SK-N-SH treated with all-trans-retinoic acid at 6 μM for 48 hours (cell line): ENCODE measurements at regions not wholly inside any gene's neighbourhood (a gene's known extent, or its start where the extent isn't known, plus 50 kb on each side); places are given as distances from the start of the nearest gene placed in this dataset.

Experiments
- ESRRG ChIP-seq: fragments of 250-450 bp; sonication (Bioruptor Pico); IDR thresholded peaks from 2 replicates; pipeline ENCODE4 v1.6.1; 2021; ENCODE audit warnings: mild to moderate bottlenecking
- OSR1 ChIP-seq: fragments of 250-450 bp; sonication (Bioruptor Pico); IDR thresholded peaks from 2 replicates; pipeline ENCODE4 v1.8.0; 2022; ENCODE audit warnings: moderate library complexity, mild to moderate bottlenecking, inconsistent platforms
- RARB ChIP-seq: fragments of 250-450 bp; sonication (Bioruptor Pico); IDR thresholded peaks from 2 replicates; pipeline ENCODE4 v1.8.0; 2021; ENCODE audit warnings: mild to moderate bottlenecking, moderate library complexity
- SNAI2 ChIP-seq: fragments of 250-450 bp; sonication (Bioruptor Pico); IDR thresholded peaks from 2 replicates; pipeline ENCODE4 v1.5.0; 2020; ENCODE audit warnings: mild to moderate bottlenecking, moderate library complexity
- ZFP3 ChIP-seq: fragments of 250-450 bp; sonication (Bioruptor Pico); IDR thresholded peaks from 2 replicates; pipeline ENCODE4 v1.5.0; 2020; ENCODE audit warnings: mild to moderate bottlenecking, moderate library complexity
- ZFP30 ChIP-seq: fragments of 450-650 bp; formaldehyde crosslinking; IDR thresholded peaks from 2 replicates; pipeline ENCODE4 v1.5.0; 2022; ENCODE audit warnings: mild to moderate bottlenecking, moderate library complexity
- TF ChIP-seq, protein P1 (sequence below): fragments of 250-450 bp; sonication (Bioruptor Pico); IDR thresholded peaks from 2 replicates; pipeline ENCODE4 v1.8.0; 2020; ENCODE audit warnings: mild to moderate bottlenecking, moderate library complexity, borderline replicate concordance
- TF ChIP-seq, protein P2 (sequence below): fragments of 250-450 bp; sonication (Bioruptor Pico); IDR thresholded peaks from 2 replicates; pipeline ENCODE4 v1.5.1; 2021; ENCODE audit warnings: mild to moderate bottlenecking, moderate library complexity
- TF ChIP-seq, protein P3 (sequence below): fragments of 250-450 bp; sonication (Bioruptor Pico); IDR thresholded peaks from 2 replicates; pipeline ENCODE4 v1.5.1; 2020; ENCODE audit warnings: low read depth, mild to moderate bottlenecking, moderate library complexity
- TF ChIP-seq, protein P4 (sequence below): fragments of 250-450 bp; sonication (Bioruptor Pico); IDR thresholded peaks from 2 replicates; pipeline ENCODE4 v1.5.0; 2020; ENCODE audit warnings: mild to moderate bottlenecking, moderate library complexity

DNA sequence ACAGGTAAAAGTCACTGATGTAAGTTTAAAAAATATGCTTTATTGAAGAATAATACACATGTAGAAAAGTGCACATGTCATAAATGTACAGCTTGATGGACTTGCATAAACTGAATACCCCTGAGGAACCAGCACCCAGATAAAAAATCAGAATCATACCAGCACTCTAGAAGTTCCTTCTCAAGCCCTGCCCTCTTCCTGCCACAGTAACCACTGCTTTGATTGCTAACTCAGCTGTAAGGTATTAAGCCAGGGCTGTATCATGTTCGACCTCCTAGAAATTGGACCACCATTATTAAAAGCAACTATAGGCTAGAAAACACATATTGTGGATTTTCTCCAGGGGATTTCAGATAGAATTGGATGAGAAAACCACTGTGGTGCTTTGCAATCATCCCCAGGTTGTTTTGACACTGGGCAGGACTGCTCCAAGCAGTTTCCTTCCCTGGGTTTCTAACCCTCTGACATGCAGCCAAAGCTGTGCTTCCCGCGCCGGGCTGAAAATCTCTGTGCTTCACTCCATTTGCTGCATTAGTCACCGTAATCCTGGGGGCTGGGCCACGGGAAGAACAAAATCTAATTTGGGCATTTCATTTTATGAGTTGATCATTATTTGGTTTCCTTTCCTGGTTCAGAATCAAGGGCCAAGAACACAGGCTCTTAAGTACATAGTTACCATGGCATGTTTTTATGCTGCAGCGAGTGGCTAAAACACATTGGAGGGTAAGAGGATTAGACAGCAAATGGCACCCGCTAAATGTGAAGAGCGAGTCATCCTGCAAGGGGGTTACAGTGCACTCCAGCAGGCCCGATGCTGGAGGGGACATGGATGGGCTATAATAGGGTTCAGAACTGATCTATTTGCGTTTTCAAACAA is 139.4 kb upstream of the IL12B start:
- TF ChIP-seq ESRRG (CRISPR knock-in tag) (no peak), RARB (CRISPR knock-in tag) (no peak), OSR1 (no peak), ZFP30 (CRISPR knock-in tag) (no peak), SNAI2 (no peak), ZFP3 (CRISPR knock-in tag) (no peak)
- TF ChIP-seq, protein P1, sequence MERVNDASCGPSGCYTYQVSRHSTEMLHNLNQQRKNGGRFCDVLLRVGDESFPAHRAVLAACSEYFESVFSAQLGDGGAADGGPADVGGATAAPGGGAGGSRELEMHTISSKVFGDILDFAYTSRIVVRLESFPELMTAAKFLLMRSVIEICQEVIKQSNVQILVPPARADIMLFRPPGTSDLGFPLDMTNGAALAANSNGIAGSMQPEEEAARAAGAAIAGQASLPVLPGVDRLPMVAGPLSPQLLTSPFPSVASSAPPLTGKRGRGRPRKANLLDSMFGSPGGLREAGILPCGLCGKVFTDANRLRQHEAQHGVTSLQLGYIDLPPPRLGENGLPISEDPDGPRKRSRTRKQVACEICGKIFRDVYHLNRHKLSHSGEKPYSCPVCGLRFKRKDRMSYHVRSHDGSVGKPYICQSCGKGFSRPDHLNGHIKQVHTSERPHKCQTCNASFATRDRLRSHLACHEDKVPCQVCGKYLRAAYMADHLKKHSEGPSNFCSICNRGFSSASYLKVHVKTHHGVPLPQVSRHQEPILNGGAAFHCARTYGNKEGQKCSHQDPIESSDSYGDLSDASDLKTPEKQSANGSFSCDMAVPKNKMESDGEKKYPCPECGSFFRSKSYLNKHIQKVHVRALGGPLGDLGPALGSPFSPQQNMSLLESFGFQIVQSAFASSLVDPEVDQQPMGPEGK (CRISPR knock-in tag) = no peak
- TF ChIP-seq, protein P2, sequence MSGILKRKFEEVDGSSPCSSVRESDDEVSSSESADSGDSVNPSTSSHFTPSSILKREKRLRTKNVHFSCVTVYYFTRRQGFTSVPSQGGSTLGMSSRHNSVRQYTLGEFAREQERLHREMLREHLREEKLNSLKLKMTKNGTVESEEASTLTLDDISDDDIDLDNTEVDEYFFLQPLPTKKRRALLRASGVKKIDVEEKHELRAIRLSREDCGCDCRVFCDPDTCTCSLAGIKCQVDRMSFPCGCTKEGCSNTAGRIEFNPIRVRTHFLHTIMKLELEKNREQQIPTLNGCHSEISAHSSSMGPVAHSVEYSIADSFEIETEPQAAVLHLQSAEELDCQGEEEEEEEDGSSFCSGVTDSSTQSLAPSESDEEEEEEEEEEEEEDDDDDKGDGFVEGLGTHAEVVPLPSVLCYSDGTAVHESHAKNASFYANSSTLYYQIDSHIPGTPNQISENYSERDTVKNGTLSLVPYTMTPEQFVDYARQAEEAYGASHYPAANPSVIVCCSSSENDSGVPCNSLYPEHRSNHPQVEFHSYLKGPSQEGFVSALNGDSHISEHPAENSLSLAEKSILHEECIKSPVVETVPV (CRISPR knock-in tag) = no peak
- TF ChIP-seq, protein P3, sequence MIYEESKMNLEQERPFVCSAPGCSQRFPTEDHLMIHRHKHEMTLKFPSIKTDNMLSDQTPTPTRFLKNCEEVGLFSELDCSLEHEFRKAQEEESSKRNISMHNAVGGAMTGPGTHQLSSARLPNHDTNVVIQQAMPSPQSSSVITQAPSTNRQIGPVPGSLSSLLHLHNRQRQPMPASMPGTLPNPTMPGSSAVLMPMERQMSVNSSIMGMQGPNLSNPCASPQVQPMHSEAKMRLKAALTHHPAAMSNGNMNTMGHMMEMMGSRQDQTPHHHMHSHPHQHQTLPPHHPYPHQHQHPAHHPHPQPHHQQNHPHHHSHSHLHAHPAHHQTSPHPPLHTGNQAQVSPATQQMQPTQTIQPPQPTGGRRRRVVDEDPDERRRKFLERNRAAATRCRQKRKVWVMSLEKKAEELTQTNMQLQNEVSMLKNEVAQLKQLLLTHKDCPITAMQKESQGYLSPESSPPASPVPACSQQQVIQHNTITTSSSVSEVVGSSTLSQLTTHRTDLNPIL (CRISPR knock-in tag) = no peak
- TF ChIP-seq, protein P4, sequence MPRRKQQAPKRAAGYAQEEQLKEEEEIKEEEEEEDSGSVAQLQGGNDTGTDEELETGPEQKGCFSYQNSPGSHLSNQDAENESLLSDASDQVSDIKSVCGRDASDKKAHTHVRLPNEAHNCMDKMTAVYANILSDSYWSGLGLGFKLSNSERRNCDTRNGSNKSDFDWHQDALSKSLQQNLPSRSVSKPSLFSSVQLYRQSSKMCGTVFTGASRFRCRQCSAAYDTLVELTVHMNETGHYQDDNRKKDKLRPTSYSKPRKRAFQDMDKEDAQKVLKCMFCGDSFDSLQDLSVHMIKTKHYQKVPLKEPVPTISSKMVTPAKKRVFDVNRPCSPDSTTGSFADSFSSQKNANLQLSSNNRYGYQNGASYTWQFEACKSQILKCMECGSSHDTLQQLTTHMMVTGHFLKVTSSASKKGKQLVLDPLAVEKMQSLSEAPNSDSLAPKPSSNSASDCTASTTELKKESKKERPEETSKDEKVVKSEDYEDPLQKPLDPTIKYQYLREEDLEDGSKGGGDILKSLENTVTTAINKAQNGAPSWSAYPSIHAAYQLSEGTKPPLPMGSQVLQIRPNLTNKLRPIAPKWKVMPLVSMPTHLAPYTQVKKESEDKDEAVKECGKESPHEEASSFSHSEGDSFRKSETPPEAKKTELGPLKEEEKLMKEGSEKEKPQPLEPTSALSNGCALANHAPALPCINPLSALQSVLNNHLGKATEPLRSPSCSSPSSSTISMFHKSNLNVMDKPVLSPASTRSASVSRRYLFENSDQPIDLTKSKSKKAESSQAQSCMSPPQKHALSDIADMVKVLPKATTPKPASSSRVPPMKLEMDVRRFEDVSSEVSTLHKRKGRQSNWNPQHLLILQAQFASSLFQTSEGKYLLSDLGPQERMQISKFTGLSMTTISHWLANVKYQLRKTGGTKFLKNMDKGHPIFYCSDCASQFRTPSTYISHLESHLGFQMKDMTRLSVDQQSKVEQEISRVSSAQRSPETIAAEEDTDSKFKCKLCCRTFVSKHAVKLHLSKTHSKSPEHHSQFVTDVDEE (CRISPR knock-in tag) = no peak
